ENCODE measurements at regions not wholly inside any gene's neighbourhood (a gene's known extent, or its start where the extent isn't known, plus 50 kb on each side); places are given as distances from the start of the nearest gene placed in this dataset.

DNA sequence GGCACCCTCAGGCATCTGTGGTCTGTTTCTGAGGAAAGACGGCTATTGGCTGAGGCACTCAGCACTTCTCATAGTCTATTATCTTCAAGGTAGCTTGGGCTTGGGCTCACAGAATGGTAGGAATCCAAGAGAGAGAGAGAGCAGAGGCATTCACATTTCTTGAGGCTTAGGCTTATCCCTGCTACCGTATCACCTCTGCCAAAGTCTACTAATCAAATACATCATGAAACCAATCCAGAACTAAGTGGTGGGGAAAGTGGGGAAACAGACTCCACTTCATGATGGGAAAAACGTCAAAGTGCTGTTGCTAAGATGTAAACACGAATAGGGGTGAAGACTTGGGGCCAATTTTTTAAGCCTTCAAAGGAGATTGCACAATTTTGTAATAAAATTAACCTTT, 271.1 kb upstream of the SEMA3D start:
- H3K9me3 ChIP-seq (ENCODE audit: control insufficient read depth in 1 of 2, insufficient read depth in 1 of 2, low read length in 2 of 2): no peaks in the 10 kb centered on the region
- Mint-ChIP-seq H3K27me3 (no peaks in the 10 kb centered on the region), H3K4me1 (ENCODE audit: low read depth) (no peaks in the 10 kb centered on the region), H3K36me3 (ENCODE audit: low read depth) (no peaks in the 10 kb centered on the region), H3K27ac (no peak overlapping the region), H3K9me3 (no peaks in the 10 kb centered on the region), H3K4me3 (no peak overlapping the region)
- DNase-seq: no peak
- no peak overlapping the region for H3K27ac ChIP-seq (ENCODE audit: low read depth in 1 of 2, low read length in 2 of 2)
- no peaks in the 10 kb centered on the region for H3K27me3 ChIP-seq (ENCODE audit: control insufficient read depth in 1 of 2, insufficient read depth in 2 of 2, low read length in 2 of 2)
- no peak overlapping the region for H3K4me3 ChIP-seq (ENCODE audit: low read length)
- ChIA-PET CTCF (no interaction called here), POLR2A (no interaction called here)
- TF ChIP-seq, protein P1, sequence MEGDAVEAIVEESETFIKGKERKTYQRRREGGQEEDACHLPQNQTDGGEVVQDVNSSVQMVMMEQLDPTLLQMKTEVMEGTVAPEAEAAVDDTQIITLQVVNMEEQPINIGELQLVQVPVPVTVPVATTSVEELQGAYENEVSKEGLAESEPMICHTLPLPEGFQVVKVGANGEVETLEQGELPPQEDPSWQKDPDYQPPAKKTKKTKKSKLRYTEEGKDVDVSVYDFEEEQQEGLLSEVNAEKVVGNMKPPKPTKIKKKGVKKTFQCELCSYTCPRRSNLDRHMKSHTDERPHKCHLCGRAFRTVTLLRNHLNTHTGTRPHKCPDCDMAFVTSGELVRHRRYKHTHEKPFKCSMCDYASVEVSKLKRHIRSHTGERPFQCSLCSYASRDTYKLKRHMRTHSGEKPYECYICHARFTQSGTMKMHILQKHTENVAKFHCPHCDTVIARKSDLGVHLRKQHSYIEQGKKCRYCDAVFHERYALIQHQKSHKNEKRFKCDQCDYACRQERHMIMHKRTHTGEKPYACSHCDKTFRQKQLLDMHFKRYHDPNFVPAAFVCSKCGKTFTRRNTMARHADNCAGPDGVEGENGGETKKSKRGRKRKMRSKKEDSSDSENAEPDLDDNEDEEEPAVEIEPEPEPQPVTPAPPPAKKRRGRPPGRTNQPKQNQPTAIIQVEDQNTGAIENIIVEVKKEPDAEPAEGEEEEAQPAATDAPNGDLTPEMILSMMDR (IDR thresholded peaks at IDR 0.05): no peak
- ATAC-seq (ENCODE audit: poor library complexity): no peak
- no peaks in the 10 kb centered on the region for H3K36me3 ChIP-seq (ENCODE audit: insufficient read depth, low read length)
- intact Hi-C loops (cut with DNase I, micrococcal nuclease): no loop called here
- H3K4me1 ChIP-seq (ENCODE audit: insufficient read depth, low read length): no peaks in the 10 kb centered on the region

DNA sequence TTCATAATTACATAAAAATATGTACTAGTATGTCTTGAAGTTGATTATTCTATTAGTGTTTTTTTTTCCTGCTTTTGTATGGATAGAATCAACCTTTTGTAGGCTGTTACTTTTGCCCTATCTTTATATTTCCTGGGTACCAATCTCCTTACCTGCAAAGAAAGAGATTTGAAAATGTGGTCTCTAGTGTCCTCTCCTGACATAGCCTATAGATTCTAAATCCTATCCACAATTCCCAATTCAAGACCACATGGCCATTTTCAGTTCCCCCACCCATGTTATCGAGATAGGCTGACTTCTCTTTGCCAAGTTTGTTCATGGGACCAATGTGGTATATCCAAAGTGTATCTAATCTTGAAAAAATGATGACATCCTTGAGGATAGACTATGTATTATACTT, 269.4 kb upstream of the SEMA3D start:
- H3K4me1 ChIP-seq (ENCODE audit: insufficient read depth, low read length): no peaks in the 10 kb centered on the region
- H3K27ac ChIP-seq (ENCODE audit: low read depth in 1 of 2, low read length in 2 of 2): no peak overlapping the region
- Mint-ChIP-seq H3K27me3 (no peaks in the 10 kb centered on the region), H3K4me3 (no peak overlapping the region), H3K36me3 (ENCODE audit: low read depth) (no peaks in the 10 kb centered on the region), H3K27ac (no peak overlapping the region), H3K4me1 (ENCODE audit: low read depth) (no peaks in the 10 kb centered on the region), H3K9me3 (no peaks in the 10 kb centered on the region)
- no peaks in the 10 kb centered on the region for H3K27me3 ChIP-seq (ENCODE audit: control insufficient read depth in 1 of 2, insufficient read depth in 2 of 2, low read length in 2 of 2)
- TF ChIP-seq, protein P1 (IDR thresholded peaks at IDR 0.05): no peak
- no peaks in the 10 kb centered on the region for H3K9me3 ChIP-seq (ENCODE audit: control insufficient read depth in 1 of 2, insufficient read depth in 1 of 2, low read length in 2 of 2)
- POLR2A ChIA-PET: no interaction called here
- intact Hi-C loops (cut with DNase I, micrococcal nuclease): no loop called here
- CTCF ChIA-PET: no interaction called here
- no peak for ATAC-seq (ENCODE audit: poor library complexity)
- no peak overlapping the region for H3K4me3 ChIP-seq (ENCODE audit: low read length)
- no peaks in the 10 kb centered on the region for H3K36me3 ChIP-seq (ENCODE audit: insufficient read depth, low read length)
- DNase-seq: no peak

DNA sequence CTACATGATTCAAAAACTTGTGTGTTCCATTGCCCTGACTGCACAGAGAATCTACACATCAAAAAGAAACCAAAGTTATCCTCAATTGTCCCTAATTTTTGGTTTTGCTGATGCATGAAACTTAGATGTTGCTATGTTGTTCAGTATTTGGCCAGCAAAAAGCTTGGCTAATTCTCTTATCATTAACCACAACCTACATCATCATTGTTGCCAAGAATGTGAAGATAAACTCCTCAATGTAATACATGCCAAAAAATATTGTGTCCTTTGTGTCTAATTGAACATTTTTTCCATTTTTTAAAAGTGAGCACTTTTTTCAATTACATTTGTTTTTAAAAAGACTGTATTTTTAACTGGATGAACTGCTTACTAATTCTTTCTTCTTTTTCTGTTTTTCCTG, 268.0 kb upstream of the SEMA3D start:
- POLR2A ChIA-PET: no interaction called here
- intact Hi-C loops (cut with DNase I, micrococcal nuclease): no loop called here
- TF ChIP-seq, protein P1 (IDR thresholded peaks at IDR 0.05): no peak

More for the DNA sequence above, 268.0 kb upstream of the SEMA3D start:
- ATAC-seq (ENCODE audit: poor library complexity) (no peak), DNase-seq (no peak)
- Histone ChIP-seq H3K27me3 (ENCODE audit: control insufficient read depth in 1 of 2, insufficient read depth in 2 of 2, low read length in 2 of 2) (no peaks in the 10 kb centered on the region), H3K4me1 (ENCODE audit: insufficient read depth, low read length) (no peaks in the 10 kb centered on the region), H3K36me3 (ENCODE audit: insufficient read depth, low read length) (no peaks in the 10 kb centered on the region), H3K27ac (ENCODE audit: low read depth in 1 of 2, low read length in 2 of 2) (no peak overlapping the region), H3K4me3 (ENCODE audit: low read length) (no peak overlapping the region), H3K9me3 (ENCODE audit: control insufficient read depth in 1 of 2, insufficient read depth in 1 of 2, low read length in 2 of 2) (no peaks in the 10 kb centered on the region)
- Mint-ChIP-seq H3K4me3 (no peak overlapping the region), H3K9me3 (peaks cover 3% of the 10 kb centered on the region), H3K27ac (no peak overlapping the region), H3K27me3 (no peaks in the 10 kb centered on the region), H3K36me3 (ENCODE audit: low read depth) (no peaks in the 10 kb centered on the region), H3K4me1 (ENCODE audit: low read depth) (no peaks in the 10 kb centered on the region)
- CTCF ChIA-PET: no interaction called here

Data from CD4-positive, alpha-beta T cell (primary cell).